HepG2 (cell line): ENCODE measurements at regions not wholly inside any gene's neighbourhood (a gene's known extent, or its start where the extent isn't known, plus 50 kb on each side); places are given as distances from the start of the nearest gene placed in this dataset.

ENCODE experiments used
- ATAC-seq: fragments of 200-7000 bp; cut with Tn5 transposase; 3 replicates; pipeline ENCODE4 v1.9.1; 2020; ENCODE audit warnings: mild to moderate bottlenecking, moderate library complexity
- BruUV-seq: library from RNA; stranded (reverse); fragments of 400-500 nt; replicated peaks from 2 replicates; lab custom pipeline; 2021; lab: Mats Ljungman, UMichigan
- CTCF ChIA-PET: fragments of 300-600 bp; formaldehyde crosslinking; extraction: SDS; loops from one replicate; lab custom pipeline; 2021; ENCODE audit warnings: low total read pairs, inconsistent platforms, low intra/inter-chr PET ratio; lab: Yijun Ruan, JAX
- POLR2A ChIA-PET: fragments of 350-600 bp; sonication (Branson Sonifier 250); formaldehyde crosslinking; loops from one replicate; lab custom pipeline; 2020; ENCODE audit warnings: antibody characterized with exemption, inconsistent platforms; lab: Yijun Ruan, JAX
- DNase-seq: peaks from one replicate; pipeline ENCODE4 v3.0.0-alpha.2; 2015; ENCODE audit warnings: low spot score
- FAIRE-seq: peaks from 3 replicates; lab custom pipeline; 2011; peaks lifted over from hg19 to GRCh38; lab: Jason Lieb, UNC
- H2AFZ ChIP-seq: one replicate; pipeline ENCODE4 v1.6.1; 2011; ENCODE audit warnings: low read length, inconsistent platforms
- H3K27ac ChIP-seq: fragments of 300-600 bp; 3 replicates; pipeline ENCODE4 v1.8.0; 2011; ENCODE audit warnings: mixed run types, mild to moderate bottlenecking, mixed read lengths, low read length, inconsistent platforms; ENCODE audit not compliant: insufficient read depth; ENCODE audit errors: extremely low read length
- H3K27me3 ChIP-seq, 2 experiments: fragments of 200-600 bp in 1 of 2; 2 replicates in 1 of 2; 3 replicates in 1 of 2; pipeline versions ENCODE4 v1.6.0 to v1.8.0; 2011; ENCODE audit warnings: low read length in 2 of 2, mild to moderate bottlenecking in 2 of 2, moderate library complexity in 2 of 2, inconsistent platforms in 1 of 2; ENCODE audit not compliant: insufficient read depth in 2 of 2, control insufficient read depth in 1 of 2
- H3K36me3 ChIP-seq, 2 experiments: fragments of 200-600 bp in 1 of 2; replicated peaks in 1 of 2; 2 replicates in 1 of 2; 3 replicates in 1 of 2; pipeline versions ENCODE4 v1.5.1 to v1.8.0; 2011; ENCODE audit warnings: low read length in 2 of 2, inconsistent platforms in 1 of 2; ENCODE audit not compliant: insufficient read depth in 2 of 2, control insufficient read depth in 1 of 2
- H3K4me1 ChIP-seq: 2 replicates; pipeline ENCODE4 v1.5.1; 2012; ENCODE audit warnings: low read length, inconsistent platforms; ENCODE audit not compliant: insufficient read depth
- H3K4me2 ChIP-seq: 2 replicates; pipeline ENCODE4 v1.6.0; 2011; ENCODE audit warnings: low read depth, low read length, inconsistent platforms
- H3K4me3 ChIP-seq, 3 experiments: fragments of 200-600 bp in 1 of 3; sonication (generic), shearing (Covaris generic) in 1 of 3; replicated peaks in 1 of 3; 2 replicates each; pipeline ENCODE4 v1.5.1; 2011 to 2016; ENCODE audit warnings: low read length in 3 of 3, inconsistent platforms in 2 of 3, low read depth in 2 of 3, mild to moderate bottlenecking in 2 of 3, control low read depth in 1 of 3, mixed read lengths in 1 of 3; ENCODE audit not compliant: insufficient read depth in 1 of 3
- H3K79me2 ChIP-seq: one replicate; pipeline ENCODE4 v1.6.1; 2011; ENCODE audit warnings: low read length, inconsistent platforms; ENCODE audit not compliant: insufficient read depth
- H3K9ac ChIP-seq: 2 replicates; pipeline ENCODE4 v1.6.0; 2011; ENCODE audit warnings: mild to moderate bottlenecking, low read depth, low read length, inconsistent platforms; ENCODE audit not compliant: insufficient read depth
- H3K9me3 ChIP-seq: 2 replicates; pipeline ENCODE4 v1.5.1; 2012; ENCODE audit warnings: mild to moderate bottlenecking, low read length
- H4K20me1 ChIP-seq: 2 replicates; pipeline ENCODE4 v1.6.0; 2011; ENCODE audit warnings: inconsistent platforms, mild to moderate bottlenecking, low read length, moderate library complexity; ENCODE audit not compliant: insufficient read depth
- ARHGAP35 ChIP-seq: sonication (generic); formaldehyde crosslinking; IDR thresholded peaks from 2 replicates; pipeline ENCODE4 v1.9.0; 2022; ENCODE audit warnings: mild to moderate bottlenecking, inconsistent platforms, moderate library complexity, missing genetic modification reagents, borderline replicate concordance
- BCL6 ChIP-seq: IDR thresholded peaks from 2 replicates; pipeline ENCODE4 v1.6.1; 2016; ENCODE audit warnings: missing genetic modification reagents, missing compliant biosample characterization
- CCAR2 ChIP-seq: fragments of 200-400 bp; formaldehyde crosslinking; optimal IDR thresholded peaks from 2 replicates; pipeline ENCODE3; 2018; ENCODE audit warnings: low read depth, mild to moderate bottlenecking, low read length, moderate library complexity
- CEBPG ChIP-seq: IDR thresholded peaks from 2 replicates; pipeline ENCODE4 v1.6.1; 2016
- EEA1 ChIP-seq: sonication (generic); formaldehyde crosslinking; IDR thresholded peaks from 2 replicates; pipeline ENCODE4 v1.5.1; 2020; ENCODE audit warnings: mild to moderate bottlenecking, missing genetic modification reagents, borderline replicate concordance
- ELK4 ChIP-seq: sonication (generic); formaldehyde crosslinking; IDR thresholded peaks from 2 replicates; pipeline ENCODE4 v1.9.0; 2021; ENCODE audit warnings: missing genetic modification reagents, borderline replicate concordance
- GLI4 ChIP-seq: sonication (generic); formaldehyde crosslinking; IDR thresholded peaks from 2 replicates; pipeline ENCODE4 v1.5.1; 2020; ENCODE audit warnings: missing genetic modification reagents, mild to moderate bottlenecking, moderate library complexity, borderline replicate concordance
- HES4 ChIP-seq: sonication (generic); formaldehyde crosslinking; IDR thresholded peaks from 2 replicates; pipeline ENCODE4 v1.9.0; 2021; ENCODE audit warnings: mild to moderate bottlenecking, missing genetic modification reagents, borderline replicate concordance
- KDM3A ChIP-seq: IDR thresholded peaks from 2 replicates; pipeline ENCODE4 v1.6.1; 2018; ENCODE audit warnings: low read depth, missing compliant biosample characterization
- PCBP2 ChIP-seq: fragments of 200-400 bp; formaldehyde crosslinking; optimal IDR thresholded peaks from 2 replicates; pipeline ENCODE3; 2018; ENCODE audit warnings: low read length, low read depth; ENCODE audit not compliant: poor library complexity, severe bottlenecking
- TFE3 ChIP-seq: IDR thresholded peaks from 2 replicates; pipeline ENCODE4 v1.6.1; 2016
- ZBTB3 ChIP-seq: sonication (generic); formaldehyde crosslinking; IDR thresholded peaks from 2 replicates; pipeline ENCODE4 v1.4.0; 2020; ENCODE audit warnings: low read depth, mild to moderate bottlenecking, moderate library complexity, missing genetic modification reagents, borderline replicate concordance
- ZNF17 ChIP-seq: sonication (generic); formaldehyde crosslinking; IDR thresholded peaks from 2 replicates; pipeline ENCODE4 v1.5.0; 2020; ENCODE audit warnings: mild to moderate bottlenecking, missing genetic modification reagents
- ZNF263 ChIP-seq: sonication (generic); formaldehyde crosslinking; IDR thresholded peaks from 2 replicates; pipeline ENCODE4 v1.4.0; 2020; ENCODE audit warnings: missing genetic modification reagents
- ZNF274 ChIP-seq: sonication (generic); formaldehyde crosslinking; IDR thresholded peaks from 2 replicates; pipeline ENCODE4 v1.5.1; 2020; ENCODE audit warnings: mild to moderate bottlenecking, missing genetic modification reagents
- ZNF557 ChIP-seq: sonication (generic); formaldehyde crosslinking; IDR thresholded peaks from 2 replicates; pipeline ENCODE4 v1.4.0; 2020; ENCODE audit warnings: missing genetic modification reagents
- ZNF589 ChIP-seq: sonication (generic); formaldehyde crosslinking; conservative IDR thresholded peaks from 2 replicates; pipeline ENCODE4 v1.8.0; 2022; ENCODE audit warnings: mild to moderate bottlenecking, moderate library complexity, missing genetic modification reagents
- WGBS: methylation state at CpG from one replicate; pipeline ENCODE4 v1.1.6; 2017; ENCODE audit warnings: low lambda C conversion rate; 5-methylcytosine and 5-hydroxymethylcytosine counted together
- in situ Hi-C: cut with HindIII; loops from 2 replicates; pipeline ENCODE4 v1.10.0; 2017; ENCODE audit warnings: low pct_unique_long_range_greater_than_20kb; ENCODE audit not compliant: extremely low pct_ligation_motif_present
- intact Hi-C: fragments of 100-400 bp; cut with micrococcal nuclease; formaldehyde crosslinking; loops from one replicate; pipeline ENCODE4 v1.10.0; 2022; ENCODE audit not compliant: unreplicated experiment
- TF ChIP-seq, protein P1 (sequence below): sonication (generic); formaldehyde crosslinking; IDR thresholded peaks from 2 replicates; pipeline ENCODE4 v1.9.0; 2021; ENCODE audit warnings: missing genetic modification reagents, borderline replicate concordance
- TF ChIP-seq, protein P2 (sequence below): sonication (generic); formaldehyde crosslinking; IDR thresholded peaks from 2 replicates; pipeline ENCODE4 v1.9.0; 2021; ENCODE audit warnings: missing genetic modification reagents, mild to moderate bottlenecking, borderline replicate concordance

- no peaks in the 10 kb centered on the region for H4K20me1 ChIP-seq
- H3K36me3 ChIP-seq: no peaks in the 10 kb centered on the region
- ChIA-PET CTCF (no interaction called here), POLR2A (no interaction called here)
- H3K27ac ChIP-seq: no peak overlapping the region
- no peaks in the 10 kb centered on the region for H3K79me2 ChIP-seq
- H2AFZ ChIP-seq: no peak overlapping the region
- no TSS peak for BruUV-seq
- H3K4me2 ChIP-seq: no peak overlapping the region
- peaks cover 36% of the 10 kb centered on the region for H3K4me1 ChIP-seq
- H3K9me3 ChIP-seq: no peaks in the 10 kb centered on the region
- DNase-seq (no peak), FAIRE-seq (no peak), ATAC-seq (no peak)
- H3K27me3 ChIP-seq: peaks cover 0 to 11% of the 10 kb centered on the region in 2 experiments; a peak in 2 of 5 replicates
- intact Hi-C loops: no loop called here
- 78% methylated on average over 4 of the region's 4 CpGs for WGBS
- no peak overlapping the region for H3K4me3 ChIP-seq
- H3K9ac ChIP-seq: no peak overlapping the region
- in situ Hi-C loops: no loop called here
- TF ChIP-seq ZNF263 (CRISPR knock-in tag) (no peak), KDM3A (CRISPR knock-in tag) (no peak), ZNF589 (CRISPR knock-in tag) (no peak), EEA1 (CRISPR knock-in tag) (no peak), ZNF274 (CRISPR knock-in tag) (no peak), ZNF557 (no peak), ZNF17 (CRISPR knock-in tag) (no peak), TFE3 (CRISPR knock-in tag) (no peak), GLI4 (no peak), BCL6 (CRISPR knock-in tag) (no peak), CCAR2 (no peak), ARHGAP35 (no peak), ELK4 (CRISPR knock-in tag) (no peak), CEBPG (CRISPR knock-in tag) (no peak), PCBP2 (no peak), ZBTB3 (CRISPR knock-in tag) (no peak), HES4 (CRISPR knock-in tag) (no peak)
- TF ChIP-seq, protein P1, sequence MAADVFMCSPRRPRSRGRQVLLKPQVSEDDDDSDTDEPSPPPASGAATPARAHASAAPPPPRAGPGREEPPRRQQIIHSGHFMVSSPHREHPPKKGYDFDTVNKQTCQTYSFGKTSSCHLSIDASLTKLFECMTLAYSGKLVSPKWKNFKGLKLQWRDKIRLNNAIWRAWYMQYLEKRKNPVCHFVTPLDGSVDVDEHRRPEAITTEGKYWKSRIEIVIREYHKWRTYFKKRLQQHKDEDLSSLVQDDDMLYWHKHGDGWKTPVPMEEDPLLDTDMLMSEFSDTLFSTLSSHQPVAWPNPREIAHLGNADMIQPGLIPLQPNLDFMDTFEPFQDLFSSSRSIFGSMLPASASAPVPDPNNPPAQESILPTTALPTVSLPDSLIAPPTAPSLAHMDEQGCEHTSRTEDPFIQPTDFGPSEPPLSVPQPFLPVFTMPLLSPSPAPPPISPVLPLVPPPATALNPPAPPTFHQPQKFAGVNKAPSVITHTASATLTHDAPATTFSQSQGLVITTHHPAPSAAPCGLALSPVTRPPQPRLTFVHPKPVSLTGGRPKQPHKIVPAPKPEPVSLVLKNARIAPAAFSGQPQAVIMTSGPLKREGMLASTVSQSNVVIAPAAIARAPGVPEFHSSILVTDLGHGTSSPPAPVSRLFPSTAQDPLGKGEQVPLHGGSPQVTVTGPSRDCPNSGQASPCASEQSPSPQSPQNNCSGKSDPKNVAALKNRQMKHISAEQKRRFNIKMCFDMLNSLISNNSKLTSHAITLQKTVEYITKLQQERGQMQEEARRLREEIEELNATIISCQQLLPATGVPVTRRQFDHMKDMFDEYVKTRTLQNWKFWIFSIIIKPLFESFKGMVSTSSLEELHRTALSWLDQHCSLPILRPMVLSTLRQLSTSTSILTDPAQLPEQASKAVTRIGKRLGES (CRISPR knock-in tag): no peak
- TF ChIP-seq, protein P2, sequence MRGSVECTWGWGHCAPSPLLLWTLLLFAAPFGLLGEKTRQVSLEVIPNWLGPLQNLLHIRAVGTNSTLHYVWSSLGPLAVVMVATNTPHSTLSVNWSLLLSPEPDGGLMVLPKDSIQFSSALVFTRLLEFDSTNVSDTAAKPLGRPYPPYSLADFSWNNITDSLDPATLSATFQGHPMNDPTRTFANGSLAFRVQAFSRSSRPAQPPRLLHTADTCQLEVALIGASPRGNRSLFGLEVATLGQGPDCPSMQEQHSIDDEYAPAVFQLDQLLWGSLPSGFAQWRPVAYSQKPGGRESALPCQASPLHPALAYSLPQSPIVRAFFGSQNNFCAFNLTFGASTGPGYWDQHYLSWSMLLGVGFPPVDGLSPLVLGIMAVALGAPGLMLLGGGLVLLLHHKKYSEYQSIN: no peak
Measured at GRCh38 chr11:86180851-86181250, 63.7 kb upstream of the EED start.
